GM19099 (cell line): ENCODE measurements at regions not wholly inside any gene's neighbourhood (a gene's known extent, or its start where the extent isn't known, plus 50 kb on each side); places are given as distances from the start of the nearest gene placed in this dataset.

Source experiments
- POLR2A ChIP-seq: IDR thresholded peaks from 3 replicates; pipeline ENCODE4 v1.6.1; 2011; ENCODE audit warnings: low read depth; ENCODE audit not compliant: insufficient read length; ENCODE audit errors: extremely low read depth

GRCh38 chr12:31874961-31875608 is 84.1 kb upstream of the RESF1 start:
- TF ChIP-seq POLR2A = no peak

DNA sequence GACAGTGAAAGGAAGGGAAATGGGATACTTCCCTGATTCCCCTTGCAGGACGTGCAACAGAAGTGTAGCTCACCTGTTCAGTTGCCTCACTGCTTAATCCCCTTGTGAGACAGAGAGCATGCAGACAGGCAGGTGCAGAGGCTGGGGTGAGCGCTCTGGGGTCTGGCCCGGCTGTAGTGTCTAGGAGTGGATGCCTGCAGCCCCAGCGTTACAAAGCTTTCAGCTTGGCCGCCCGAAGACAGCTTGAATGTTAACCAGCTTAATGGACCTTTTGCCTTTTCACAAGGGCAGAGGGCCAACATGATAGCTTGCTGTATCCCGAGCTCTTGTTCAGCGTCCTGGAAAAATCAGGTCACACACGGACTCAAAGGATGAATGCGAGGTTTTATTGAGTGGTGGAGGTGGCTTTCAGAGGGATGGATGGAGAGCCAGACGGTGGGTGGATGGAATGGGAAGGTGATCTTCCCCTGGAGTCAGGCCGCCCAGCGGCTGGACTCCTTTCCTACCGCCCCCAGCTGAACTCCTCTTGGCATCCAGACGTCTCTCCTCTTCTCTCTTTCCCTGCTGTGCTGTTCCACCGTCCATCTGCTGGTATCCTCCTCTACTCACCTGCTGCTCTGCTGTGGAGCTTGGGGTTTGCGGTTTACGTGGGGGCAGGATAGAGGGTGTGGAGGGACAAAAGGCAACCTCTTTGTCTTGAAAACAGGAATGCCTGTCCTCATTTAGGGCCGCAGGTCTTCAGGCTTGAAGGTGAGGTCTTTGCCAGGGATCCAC is 86.2 kb upstream of the RESF1 start:
- TF ChIP-seq POLR2A = no peak

DNA sequence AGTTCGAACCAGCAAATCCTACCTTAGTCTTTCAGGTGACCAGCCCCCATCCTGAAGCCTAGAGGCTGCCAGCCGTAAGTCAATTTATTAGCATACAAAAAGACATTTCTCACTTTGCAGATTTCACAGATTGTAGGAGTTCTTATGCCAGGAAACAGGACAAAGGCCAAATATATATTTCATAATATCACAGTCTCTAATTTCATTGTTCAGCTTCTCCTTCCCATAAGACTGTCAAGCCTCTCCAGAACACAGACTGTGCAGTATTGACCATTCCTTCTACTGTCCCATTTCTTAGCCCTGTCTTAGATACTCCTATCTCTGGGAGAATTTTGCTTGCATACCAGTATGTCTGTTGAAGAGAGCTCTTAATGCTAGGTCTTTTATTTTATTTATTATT is 89.2 kb upstream of the RESF1 start:
- no peak for TF ChIP-seq POLR2A

DNA sequence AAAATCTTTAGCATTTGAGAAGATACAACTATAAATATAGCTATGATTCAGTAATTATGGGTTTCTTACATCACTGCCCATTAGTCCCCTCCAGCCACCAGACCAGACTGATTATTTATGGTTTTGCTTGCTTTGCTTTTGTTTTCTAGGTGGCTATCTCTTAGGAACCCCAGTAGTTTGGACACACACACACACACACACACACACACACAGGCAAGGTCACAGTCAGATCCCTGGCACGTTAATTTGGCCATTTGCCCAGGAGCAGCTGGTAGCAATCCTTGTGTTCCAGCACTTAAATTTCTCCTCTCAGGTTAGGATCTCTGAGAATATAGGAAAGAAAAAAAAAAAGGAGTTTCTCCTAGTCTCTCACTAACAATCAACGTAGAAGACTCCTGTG is 90.2 kb upstream of the RESF1 start:
- TF ChIP-seq POLR2A = no peak

GRCh38 chr12:31867292-31867691 is 91.9 kb upstream of the RESF1 start:
- no peak for TF ChIP-seq POLR2A

GRCh38 chr12:31866523-31866922 is 92.7 kb upstream of the RESF1 start:
- TF ChIP-seq POLR2A = no peak

- TF ChIP-seq POLR2A = no peak
Observed at GRCh38 chr12:31865023-31865422, 94.2 kb upstream of the RESF1 start.

- TF ChIP-seq POLR2A = no peak
Observed at GRCh38 chr12:31861360-31861759, 97.9 kb upstream of the RESF1 start.

DNA sequence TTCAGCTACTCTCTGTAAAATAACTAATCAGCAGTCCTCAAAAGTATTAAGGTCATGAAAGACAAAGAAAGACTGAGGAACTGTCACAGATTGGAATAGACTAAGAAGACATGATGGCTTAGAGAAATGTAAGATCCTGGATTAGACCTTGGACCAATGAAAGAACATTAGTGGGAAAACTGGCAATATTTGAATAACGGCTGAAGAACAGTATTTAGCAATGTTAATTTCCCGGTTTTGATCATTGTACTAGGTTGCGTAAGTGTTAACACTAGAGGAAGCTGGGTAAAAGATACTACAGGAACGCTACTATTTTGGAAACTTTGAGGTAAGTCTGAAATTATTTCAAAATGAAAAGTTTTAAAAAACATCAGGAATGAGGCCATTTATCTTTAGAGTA is 98.8 kb upstream of the RESF1 start:
- TF ChIP-seq POLR2A = no peak

DNA sequence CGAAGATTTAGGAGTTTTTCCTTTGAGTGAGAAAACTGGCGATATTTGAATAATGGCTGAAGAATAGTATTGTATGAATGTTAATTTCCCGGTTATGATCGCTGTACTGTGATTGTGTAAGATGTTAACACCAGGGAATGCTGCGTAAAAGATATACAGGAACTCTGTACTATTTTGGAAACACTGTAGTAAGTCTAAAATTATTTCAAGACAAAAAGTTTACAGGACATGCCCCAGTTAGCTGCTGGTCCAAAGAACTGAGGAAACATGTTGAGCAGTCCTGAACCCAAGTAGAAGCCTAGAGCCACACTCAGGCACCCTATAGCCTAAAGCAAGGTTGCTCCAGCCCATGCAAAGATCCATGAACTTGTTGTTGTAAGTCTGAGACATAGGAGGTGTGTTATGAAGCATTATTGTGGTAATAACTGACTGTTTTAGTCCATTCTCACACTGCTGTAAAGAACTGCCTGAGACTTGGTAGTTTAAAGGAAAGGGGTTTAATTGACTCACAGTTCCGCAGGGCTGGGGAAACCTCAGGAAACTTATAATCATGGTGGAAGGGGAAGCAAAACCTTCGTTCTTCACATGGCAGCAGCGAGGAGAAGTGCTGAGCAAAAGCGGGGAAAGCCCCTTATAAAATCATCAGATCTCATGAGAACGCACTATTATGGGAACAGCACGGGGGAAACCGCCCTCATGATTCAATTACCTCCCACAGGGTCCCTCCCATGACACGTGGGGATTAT is 99.8 kb upstream of the RESF1 start:
- TF ChIP-seq POLR2A = no peak

GRCh38 chr12:31855427-31855826 is 103.8 kb upstream of the RESF1 start:
- no peak for TF ChIP-seq POLR2A

DNA sequence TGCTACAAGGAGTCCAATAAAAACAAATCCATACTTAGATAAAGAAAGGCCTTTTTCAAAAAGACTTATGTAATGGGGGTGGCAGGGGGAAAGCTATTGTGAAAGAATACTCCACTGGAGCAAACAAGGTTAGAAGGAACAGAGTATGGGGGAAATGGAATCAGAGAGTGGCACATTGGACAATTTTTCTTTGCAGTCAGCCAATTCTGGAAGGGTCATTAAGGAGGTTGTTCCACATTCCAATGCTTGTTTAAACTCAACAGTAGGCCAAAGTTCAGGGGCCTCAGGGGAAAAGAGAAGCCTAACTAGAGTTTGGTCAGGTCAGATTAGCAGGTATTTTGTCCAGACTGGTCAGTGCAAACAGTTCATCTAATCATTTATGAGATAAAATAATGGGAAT is 105.2 kb upstream of the RESF1 start:
- no peak for TF ChIP-seq POLR2A

DNA sequence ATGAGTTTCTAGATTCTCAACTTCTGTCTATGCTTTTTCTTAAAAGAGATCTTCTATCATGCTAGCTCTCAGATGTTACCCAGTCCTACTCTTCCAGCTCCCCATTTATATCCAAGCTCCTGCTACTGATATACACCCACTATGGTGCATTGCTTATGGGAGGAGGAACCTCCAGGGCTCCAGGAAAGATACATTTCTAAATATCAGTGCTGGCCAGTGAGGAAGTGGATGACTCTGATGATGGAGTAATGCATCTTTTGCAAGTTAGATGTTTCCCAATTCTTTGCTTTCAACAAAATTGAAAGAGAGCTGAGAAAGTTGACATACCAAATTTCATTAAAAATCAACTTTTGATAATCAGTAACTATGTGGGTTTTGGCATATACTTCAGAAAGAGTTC is 105.7 kb upstream of the RESF1 start:
- no peak for TF ChIP-seq POLR2A

DNA sequence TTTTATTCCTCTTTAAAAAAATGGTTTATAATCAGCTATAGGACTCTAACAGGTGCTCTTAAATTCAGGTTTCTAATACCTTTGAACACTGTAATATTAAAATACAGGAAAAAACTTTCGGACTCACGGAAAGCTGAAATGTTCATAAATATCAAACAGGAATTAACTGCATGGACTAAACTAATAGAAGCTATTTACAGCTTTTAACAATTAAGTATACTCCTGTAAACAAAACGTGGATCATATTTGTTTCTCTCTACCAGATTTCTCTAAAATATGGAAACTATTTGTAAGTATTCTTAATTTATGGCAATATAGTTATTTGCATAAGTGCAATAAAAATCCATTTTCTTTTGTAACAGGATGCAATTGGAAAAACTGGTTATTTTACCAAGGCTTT is 108.9 kb upstream of the RESF1 start:
- TF ChIP-seq POLR2A = no peak

DNA sequence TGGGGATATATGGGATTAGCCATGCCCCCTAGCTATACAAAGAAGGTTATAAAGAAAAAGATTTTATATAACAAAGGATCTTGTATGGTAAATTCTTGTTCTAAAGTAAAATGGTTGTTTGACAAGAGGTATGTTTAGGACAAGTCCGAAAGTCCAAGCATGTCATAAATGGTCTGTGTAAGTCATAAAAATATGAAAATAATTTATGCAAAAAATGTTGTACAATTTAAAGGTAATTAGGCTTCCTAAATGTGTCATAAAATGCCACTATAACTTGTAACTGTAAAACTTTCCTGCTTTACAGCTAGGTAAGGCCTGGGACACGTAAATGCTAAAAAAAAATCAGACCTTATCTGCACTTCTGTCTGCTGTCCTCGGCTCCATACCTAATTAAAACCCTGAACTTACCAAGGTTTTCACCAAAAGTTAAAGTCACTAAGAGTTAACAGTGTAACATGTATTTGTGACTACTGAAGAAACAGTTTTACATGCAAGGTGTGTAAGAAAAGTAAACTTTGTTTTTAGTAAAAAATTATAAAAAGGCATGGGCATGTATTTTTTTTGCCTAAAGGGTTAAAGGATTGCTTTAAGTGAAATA is 110.0 kb upstream of the RESF1 start:
- TF ChIP-seq POLR2A = no peak
